Peyer's patch (tissue), 4 donors: ENCODE measurements at regions not wholly inside any gene's neighbourhood (a gene's known extent, or its start where the extent isn't known, plus 50 kb on each side); places are given as distances from the start of the nearest gene placed in this dataset.

Experiments
- POLR2A ChIP-seq, 2 donors: fragments of 450-650 bp; IDR thresholded peaks; one replicate each; pipeline ENCODE4 v1.5.1; 2017; ENCODE audit warnings: antibody characterized with exemption in 2 of 2, mild to moderate bottlenecking in 2 of 2, moderate library complexity in 2 of 2
- TF ChIP-seq, protein P1 (sequence below), 6 experiments: fragments of 450-650 bp in 4 of 6; fragments of 200-600 bp in 2 of 6; sonication (generic) in 1 of 6; IDR thresholded peaks; one replicate each; pipeline ENCODE4 v1.5.1; 2017 to 2019; ENCODE audit warnings: antibody characterized with exemption in 6 of 6, mild to moderate bottlenecking in 3 of 6, moderate library complexity in 1 of 6

DNA sequence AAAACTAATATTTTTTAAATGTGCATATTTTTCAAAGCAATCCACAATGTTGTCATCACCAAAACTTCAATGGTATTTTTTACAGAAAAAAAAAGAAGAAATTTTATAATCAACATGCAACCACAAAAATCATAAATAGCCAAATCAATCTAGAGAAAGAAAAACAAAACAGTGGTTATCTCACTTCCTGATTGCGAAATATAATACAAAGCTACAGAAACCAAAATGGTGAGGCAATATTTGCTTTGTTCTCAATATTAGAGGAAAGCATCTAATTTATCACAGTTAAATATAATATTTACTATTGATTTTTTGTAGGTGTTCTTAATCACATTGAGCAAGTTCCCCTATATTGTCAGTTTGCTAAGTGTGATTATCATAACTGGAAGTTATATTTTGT, 720.7 kb upstream of the ADGRB3 start:
- TF ChIP-seq, protein P1, sequence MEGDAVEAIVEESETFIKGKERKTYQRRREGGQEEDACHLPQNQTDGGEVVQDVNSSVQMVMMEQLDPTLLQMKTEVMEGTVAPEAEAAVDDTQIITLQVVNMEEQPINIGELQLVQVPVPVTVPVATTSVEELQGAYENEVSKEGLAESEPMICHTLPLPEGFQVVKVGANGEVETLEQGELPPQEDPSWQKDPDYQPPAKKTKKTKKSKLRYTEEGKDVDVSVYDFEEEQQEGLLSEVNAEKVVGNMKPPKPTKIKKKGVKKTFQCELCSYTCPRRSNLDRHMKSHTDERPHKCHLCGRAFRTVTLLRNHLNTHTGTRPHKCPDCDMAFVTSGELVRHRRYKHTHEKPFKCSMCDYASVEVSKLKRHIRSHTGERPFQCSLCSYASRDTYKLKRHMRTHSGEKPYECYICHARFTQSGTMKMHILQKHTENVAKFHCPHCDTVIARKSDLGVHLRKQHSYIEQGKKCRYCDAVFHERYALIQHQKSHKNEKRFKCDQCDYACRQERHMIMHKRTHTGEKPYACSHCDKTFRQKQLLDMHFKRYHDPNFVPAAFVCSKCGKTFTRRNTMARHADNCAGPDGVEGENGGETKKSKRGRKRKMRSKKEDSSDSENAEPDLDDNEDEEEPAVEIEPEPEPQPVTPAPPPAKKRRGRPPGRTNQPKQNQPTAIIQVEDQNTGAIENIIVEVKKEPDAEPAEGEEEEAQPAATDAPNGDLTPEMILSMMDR (IDR thresholded peaks at IDR 0.05), result no peak
- TF ChIP-seq POLR2A (IDR thresholded peaks at IDR 0.05), result no peak
